ENCODE measurements at regions not wholly inside any gene's neighbourhood (a gene's known extent, or its start where the extent isn't known, plus 50 kb on each side); places are given as distances from the start of the nearest gene placed in this dataset.

DNA sequence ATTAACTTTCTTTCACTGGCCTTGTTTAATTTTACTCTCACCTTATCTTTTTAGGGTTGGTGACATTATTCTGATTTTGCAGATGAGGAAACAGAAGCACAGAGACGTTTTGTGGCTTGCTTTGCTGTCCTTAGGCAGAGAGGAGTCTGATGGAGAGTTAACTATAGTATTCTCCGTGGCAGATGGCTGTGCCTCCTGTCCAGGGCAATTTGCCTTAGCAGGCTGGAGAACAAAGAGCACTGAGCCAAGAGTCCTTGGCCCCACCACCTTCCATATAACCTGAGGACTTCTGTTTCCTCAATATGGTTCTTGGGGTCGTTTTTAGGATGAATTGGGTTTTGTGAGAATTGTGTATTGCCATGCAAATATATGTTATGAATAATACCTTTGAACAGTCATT, 71.4 kb upstream of the BACH2 start:
- no peaks in the 10 kb centered on the region for H3K27me3 ChIP-seq
- no peaks in the 10 kb centered on the region for H3K36me3 ChIP-seq
- intact Hi-C loops (cut with DNase I) = no loop called here
- DNase-seq = no peak
- no peak for FAIRE-seq
- H3K9me3 ChIP-seq = no peaks in the 10 kb centered on the region
- no peak for ATAC-seq
- no peaks in the 10 kb centered on the region for H3K4me1 ChIP-seq
- no peak overlapping the region for H3K27ac ChIP-seq
- no peak overlapping the region for H3K4me3 ChIP-seq
- WGBS, 2 donors = 36 to 43% methylated on average over 3 of the region's 3 CpGs
- TF ChIP-seq, protein P1, sequence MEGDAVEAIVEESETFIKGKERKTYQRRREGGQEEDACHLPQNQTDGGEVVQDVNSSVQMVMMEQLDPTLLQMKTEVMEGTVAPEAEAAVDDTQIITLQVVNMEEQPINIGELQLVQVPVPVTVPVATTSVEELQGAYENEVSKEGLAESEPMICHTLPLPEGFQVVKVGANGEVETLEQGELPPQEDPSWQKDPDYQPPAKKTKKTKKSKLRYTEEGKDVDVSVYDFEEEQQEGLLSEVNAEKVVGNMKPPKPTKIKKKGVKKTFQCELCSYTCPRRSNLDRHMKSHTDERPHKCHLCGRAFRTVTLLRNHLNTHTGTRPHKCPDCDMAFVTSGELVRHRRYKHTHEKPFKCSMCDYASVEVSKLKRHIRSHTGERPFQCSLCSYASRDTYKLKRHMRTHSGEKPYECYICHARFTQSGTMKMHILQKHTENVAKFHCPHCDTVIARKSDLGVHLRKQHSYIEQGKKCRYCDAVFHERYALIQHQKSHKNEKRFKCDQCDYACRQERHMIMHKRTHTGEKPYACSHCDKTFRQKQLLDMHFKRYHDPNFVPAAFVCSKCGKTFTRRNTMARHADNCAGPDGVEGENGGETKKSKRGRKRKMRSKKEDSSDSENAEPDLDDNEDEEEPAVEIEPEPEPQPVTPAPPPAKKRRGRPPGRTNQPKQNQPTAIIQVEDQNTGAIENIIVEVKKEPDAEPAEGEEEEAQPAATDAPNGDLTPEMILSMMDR (IDR thresholded peaks at IDR 0.05) = no peak

DNA sequence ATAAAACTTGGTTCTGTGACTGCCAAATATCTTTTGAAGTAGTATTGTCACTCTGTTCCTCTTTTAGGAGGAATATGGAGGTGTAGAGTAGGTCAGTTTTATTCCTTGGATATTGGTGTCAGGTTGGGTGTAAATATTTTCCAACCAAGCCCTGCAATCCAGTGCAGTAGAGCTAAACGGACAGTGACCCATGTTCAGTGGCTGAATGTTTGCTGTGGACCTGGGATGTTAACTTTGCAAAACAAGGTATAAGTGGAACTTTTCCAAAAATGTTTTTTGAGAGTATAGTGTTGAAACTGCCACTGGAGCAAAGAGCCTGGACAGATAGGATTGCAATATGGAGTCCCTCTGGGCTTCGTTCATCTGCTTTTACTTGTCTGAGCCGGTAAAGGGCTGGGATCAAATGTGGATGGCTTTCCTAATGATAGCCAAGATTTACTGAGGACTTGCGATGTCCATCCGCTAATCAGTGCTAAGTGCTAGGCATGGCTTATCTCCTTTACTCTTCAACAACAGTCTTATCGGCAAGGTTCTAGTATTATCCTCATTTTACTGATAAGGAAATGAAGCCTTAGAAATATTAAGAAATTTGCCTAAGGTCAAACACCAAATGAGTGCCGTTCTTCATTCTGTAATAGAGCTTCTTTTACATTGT, 69.0 kb upstream of the BACH2 start:
- Histone ChIP-seq H3K4me3 (no peak overlapping the region), H3K4me1 (no peaks in the 10 kb centered on the region), H3K9me3 (no peaks in the 10 kb centered on the region), H3K27ac (no peak overlapping the region), H3K36me3 (no peaks in the 10 kb centered on the region), H3K27me3 (no peaks in the 10 kb centered on the region)
- TF ChIP-seq, protein P1 (IDR thresholded peaks at IDR 0.05) = no peak
- ATAC-seq = no peak
- intact Hi-C loops (cut with DNase I) = no loop called here
- DNase-seq = no peak
- 57% methylated on average over 7 of the region's 7 CpGs for WGBS, 2 donors
- no peak for FAIRE-seq

DNA sequence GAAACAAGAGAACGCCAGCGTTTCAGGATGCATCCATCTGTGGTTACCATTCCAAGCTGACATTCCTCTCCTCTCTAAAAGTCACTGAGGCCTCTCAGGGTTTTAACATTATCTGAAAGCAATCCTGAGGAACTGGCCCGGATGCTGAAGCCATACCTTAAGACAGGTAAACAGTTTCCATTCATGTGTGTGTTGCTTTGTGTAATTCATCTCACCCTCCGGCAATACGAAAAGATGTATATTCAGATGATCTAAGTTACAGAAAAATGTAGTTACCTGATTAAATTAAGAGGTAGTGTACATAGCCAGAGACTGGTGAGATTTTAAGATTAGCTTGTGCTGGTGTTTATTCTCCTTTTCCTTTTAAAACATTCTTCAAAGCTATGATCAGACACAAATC, 68.4 kb upstream of the BACH2 start:
- no peak for ATAC-seq
- FAIRE-seq = no peak
- Histone ChIP-seq H3K36me3 (no peaks in the 10 kb centered on the region), H3K9me3 (no peaks in the 10 kb centered on the region), H3K4me1 (no peaks in the 10 kb centered on the region), H3K27ac (no peak overlapping the region), H3K4me3 (no peak overlapping the region), H3K27me3 (no peaks in the 10 kb centered on the region)
- DNase-seq = no peak
- WGBS, 2 donors = 67 to 68% methylated on average over 5 of the region's 5 CpGs
- TF ChIP-seq, protein P1 (IDR thresholded peaks at IDR 0.05) = no peak
- intact Hi-C loops (cut with DNase I) = no loop called here

DNA sequence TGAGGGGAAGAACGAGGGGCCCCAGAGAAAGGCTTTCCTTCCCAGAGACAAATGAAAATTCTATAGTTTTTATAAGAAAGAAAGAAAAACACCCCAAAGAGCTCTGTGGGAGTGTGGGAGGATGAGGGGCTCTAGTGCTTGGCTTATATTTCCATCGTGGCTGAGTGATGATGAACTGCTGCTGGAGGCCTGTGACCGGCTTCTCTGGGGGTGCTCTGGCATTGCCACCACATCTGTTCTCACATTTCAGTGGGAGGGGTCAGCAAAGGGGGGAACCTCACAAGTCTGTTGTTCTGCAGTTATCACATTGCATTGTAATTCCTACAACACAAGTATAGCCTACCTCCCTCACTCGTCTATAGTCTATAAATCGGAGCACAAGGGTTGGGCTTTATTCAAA, 67.6 kb upstream of the BACH2 start:
- Histone ChIP-seq H3K36me3 (no peaks in the 10 kb centered on the region), H3K4me1 (no peaks in the 10 kb centered on the region), H3K27me3 (no peaks in the 10 kb centered on the region), H3K9me3 (no peaks in the 10 kb centered on the region), H3K27ac (no peak overlapping the region), H3K4me3 (no peak overlapping the region)
- DNase-seq (no peak), FAIRE-seq (no peak), ATAC-seq (no peak)
- TF ChIP-seq, protein P1 (IDR thresholded peaks at IDR 0.05) = no peak
- intact Hi-C loops (cut with DNase I) = no loop called here
- 62 to 71% methylated on average over 5 of the region's 5 CpGs for WGBS, 2 donors

DNA sequence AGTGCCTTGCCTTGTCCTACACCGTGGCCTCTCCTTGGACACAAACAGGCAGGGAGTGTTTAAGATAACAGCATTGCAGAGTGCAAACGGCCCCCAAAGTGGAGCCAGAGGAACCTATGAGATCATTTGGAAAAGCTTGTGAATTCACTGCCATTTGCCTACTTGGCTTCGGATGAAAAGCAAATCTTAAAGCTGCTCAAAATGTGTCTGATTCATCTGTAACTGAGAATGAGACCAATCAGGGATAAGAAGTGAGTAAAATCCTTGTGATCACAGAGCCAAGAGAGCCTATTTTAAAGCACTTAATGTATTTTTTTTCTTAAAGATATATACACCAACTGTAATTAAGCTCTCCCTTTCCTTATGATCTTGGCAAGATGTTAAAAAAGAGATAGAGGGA, 65.7 kb upstream of the BACH2 start:
- TF ChIP-seq, protein P1 (IDR thresholded peaks at IDR 0.05) = no peak
- H3K27ac ChIP-seq = no peak overlapping the region
- intact Hi-C loops (cut with DNase I) = no loop called here
- DNase-seq (no peak), FAIRE-seq (no peak), ATAC-seq (no peak)
- no peaks in the 10 kb centered on the region for H3K4me1 ChIP-seq
- WGBS, 2 donors = 25 to 38% methylated on average over 3 of the region's 3 CpGs
- no peak overlapping the region for H3K4me3 ChIP-seq
- H3K36me3 ChIP-seq = no peaks in the 10 kb centered on the region
- no peaks in the 10 kb centered on the region for H3K9me3 ChIP-seq
- H3K27me3 ChIP-seq = peaks cover 0 to 2% (median 0%) of the 10 kb centered on the region in 4 donors

Data from pancreas (tissue), 10 donors.